ENCODE measurements at regions not wholly inside any gene's neighbourhood (a gene's known extent, or its start where the extent isn't known, plus 50 kb on each side); places are given as distances from the start of the nearest gene placed in this dataset.

- TF ChIP-seq GABPA (IDR thresholded peaks at IDR 0.05 in 1 of 2, conservative IDR thresholded peaks at IDR 0.05 in 1 of 2) (no peak), CTCF (IDR thresholded peaks at IDR 0.05; ENCODE audit: low read depth, low read length, missing input control) (no peak), RAD21 (IDR thresholded peaks at IDR 0.05) (no peak), RXRA (IDR thresholded peaks at IDR 0.05) (no peak), ZBTB33 (IDR thresholded peaks at IDR 0.05) (no peak), JUND (IDR thresholded peaks at IDR 0.05) (no peak), YY1 (IDR thresholded peaks at IDR 0.05) (no peak)
- TF ChIP-seq, protein P1, sequence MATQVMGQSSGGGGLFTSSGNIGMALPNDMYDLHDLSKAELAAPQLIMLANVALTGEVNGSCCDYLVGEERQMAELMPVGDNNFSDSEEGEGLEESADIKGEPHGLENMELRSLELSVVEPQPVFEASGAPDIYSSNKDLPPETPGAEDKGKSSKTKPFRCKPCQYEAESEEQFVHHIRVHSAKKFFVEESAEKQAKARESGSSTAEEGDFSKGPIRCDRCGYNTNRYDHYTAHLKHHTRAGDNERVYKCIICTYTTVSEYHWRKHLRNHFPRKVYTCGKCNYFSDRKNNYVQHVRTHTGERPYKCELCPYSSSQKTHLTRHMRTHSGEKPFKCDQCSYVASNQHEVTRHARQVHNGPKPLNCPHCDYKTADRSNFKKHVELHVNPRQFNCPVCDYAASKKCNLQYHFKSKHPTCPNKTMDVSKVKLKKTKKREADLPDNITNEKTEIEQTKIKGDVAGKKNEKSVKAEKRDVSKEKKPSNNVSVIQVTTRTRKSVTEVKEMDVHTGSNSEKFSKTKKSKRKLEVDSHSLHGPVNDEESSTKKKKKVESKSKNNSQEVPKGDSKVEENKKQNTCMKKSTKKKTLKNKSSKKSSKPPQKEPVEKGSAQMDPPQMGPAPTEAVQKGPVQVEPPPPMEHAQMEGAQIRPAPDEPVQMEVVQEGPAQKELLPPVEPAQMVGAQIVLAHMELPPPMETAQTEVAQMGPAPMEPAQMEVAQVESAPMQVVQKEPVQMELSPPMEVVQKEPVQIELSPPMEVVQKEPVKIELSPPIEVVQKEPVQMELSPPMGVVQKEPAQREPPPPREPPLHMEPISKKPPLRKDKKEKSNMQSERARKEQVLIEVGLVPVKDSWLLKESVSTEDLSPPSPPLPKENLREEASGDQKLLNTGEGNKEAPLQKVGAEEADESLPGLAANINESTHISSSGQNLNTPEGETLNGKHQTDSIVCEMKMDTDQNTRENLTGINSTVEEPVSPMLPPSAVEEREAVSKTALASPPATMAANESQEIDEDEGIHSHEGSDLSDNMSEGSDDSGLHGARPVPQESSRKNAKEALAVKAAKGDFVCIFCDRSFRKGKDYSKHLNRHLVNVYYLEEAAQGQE (IDR thresholded peaks at IDR 0.05): no peak
- TF ChIP-seq, protein P2, sequence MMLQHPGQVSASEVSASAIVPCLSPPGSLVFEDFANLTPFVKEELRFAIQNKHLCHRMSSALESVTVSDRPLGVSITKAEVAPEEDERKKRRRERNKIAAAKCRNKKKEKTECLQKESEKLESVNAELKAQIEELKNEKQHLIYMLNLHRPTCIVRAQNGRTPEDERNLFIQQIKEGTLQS (IDR thresholded peaks at IDR 0.05): no peak
These were observed 59.9 kb upstream of the XPA start for GRCh38 chr9:97756991-97757390.

Measured in liver (tissue), 3 donors.